ENCODE measurements at regions not wholly inside any gene's neighbourhood (a gene's known extent, or its start where the extent isn't known, plus 50 kb on each side); places are given as distances from the start of the nearest gene placed in this dataset.

DNA sequence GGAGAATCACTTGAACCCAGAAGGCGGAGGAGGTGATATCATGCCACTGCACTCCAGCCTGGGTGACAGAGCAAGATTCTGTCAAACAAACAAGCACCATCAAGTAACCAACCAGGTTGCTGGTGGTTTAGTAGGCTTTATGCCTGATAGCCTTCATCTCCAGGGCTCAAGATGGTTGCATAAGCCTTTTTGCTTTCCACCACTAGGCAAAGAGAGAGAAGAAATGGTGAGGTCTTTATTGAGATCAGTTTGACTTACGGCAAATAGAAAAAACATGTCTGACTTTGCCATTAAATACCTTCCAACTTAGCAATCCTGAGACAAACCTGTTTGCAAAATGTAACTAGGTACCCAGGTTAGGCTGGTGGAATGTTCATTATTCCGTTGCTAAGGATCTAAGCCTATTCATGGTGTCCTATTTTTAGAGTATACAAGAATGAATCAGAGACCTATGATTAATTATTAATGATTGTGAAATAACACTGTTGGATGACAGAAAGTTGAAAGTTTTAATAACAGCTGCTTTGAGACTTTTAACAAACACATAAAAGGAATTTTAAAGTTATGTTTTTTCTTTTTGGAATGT is 53.5 kb upstream of the SLC38A11 start:
- H3K9me3 Mint-ChIP-seq: no peaks in the 10 kb centered on the region
- TF ChIP-seq, protein P1, sequence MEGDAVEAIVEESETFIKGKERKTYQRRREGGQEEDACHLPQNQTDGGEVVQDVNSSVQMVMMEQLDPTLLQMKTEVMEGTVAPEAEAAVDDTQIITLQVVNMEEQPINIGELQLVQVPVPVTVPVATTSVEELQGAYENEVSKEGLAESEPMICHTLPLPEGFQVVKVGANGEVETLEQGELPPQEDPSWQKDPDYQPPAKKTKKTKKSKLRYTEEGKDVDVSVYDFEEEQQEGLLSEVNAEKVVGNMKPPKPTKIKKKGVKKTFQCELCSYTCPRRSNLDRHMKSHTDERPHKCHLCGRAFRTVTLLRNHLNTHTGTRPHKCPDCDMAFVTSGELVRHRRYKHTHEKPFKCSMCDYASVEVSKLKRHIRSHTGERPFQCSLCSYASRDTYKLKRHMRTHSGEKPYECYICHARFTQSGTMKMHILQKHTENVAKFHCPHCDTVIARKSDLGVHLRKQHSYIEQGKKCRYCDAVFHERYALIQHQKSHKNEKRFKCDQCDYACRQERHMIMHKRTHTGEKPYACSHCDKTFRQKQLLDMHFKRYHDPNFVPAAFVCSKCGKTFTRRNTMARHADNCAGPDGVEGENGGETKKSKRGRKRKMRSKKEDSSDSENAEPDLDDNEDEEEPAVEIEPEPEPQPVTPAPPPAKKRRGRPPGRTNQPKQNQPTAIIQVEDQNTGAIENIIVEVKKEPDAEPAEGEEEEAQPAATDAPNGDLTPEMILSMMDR (IDR thresholded peaks at IDR 0.05; ENCODE audit: unreplicated experiment in 3 of 3): no peak
- H3K4me1 Mint-ChIP-seq: no peaks in the 10 kb centered on the region
- H3K4me3 Mint-ChIP-seq: no peak overlapping the region
- H3K36me3 Mint-ChIP-seq (ENCODE audit: low read depth): no peaks in the 10 kb centered on the region
- H3K27me3 Mint-ChIP-seq (ENCODE audit: low read depth): no peaks in the 10 kb centered on the region
- no peak overlapping the region for H3K27ac Mint-ChIP-seq

DNA sequence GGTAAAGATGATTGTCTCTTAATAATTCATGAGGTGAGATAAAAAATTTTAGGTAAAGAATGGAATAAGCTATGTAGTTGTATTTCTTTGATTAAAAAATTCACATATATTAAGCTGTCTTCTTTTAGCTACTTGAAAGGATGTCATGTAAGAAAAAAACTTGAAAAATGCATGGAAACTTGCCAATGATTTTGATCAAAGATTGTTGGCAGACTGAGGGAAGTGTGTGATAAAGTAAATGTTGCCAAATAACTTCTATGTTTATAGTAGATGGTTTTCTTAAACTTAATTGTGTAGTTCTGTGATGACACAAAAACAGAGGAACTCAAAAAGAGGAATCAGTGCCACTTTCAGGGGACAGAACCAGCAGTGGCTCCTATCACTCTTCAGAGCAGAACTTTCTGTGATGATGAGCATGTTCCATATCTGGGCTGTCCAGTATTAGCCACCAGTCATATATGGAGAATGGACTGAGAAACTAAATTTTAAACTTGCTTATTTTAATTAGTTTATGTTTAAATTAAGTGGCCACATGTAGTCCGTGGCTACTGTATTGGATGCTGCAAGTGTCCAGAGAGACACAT is 51.9 kb upstream of the SLC38A11 start:
- H3K27ac Mint-ChIP-seq: no peak overlapping the region
- H3K4me1 Mint-ChIP-seq: no peaks in the 10 kb centered on the region
- no peaks in the 10 kb centered on the region for H3K36me3 Mint-ChIP-seq (ENCODE audit: low read depth)
- H3K4me3 Mint-ChIP-seq: no peak overlapping the region
- TF ChIP-seq, protein P1 (IDR thresholded peaks at IDR 0.05; ENCODE audit: unreplicated experiment in 3 of 3): no peak
- no peaks in the 10 kb centered on the region for H3K9me3 Mint-ChIP-seq
- no peaks in the 10 kb centered on the region for H3K27me3 Mint-ChIP-seq (ENCODE audit: low read depth)

Data from nephron (organoid).